ENCODE measurements at regions not wholly inside any gene's neighbourhood (a gene's known extent, or its start where the extent isn't known, plus 50 kb on each side); places are given as distances from the start of the nearest gene placed in this dataset.

GRCh38 chr12:58665375-58665774 is 254.9 kb downstream of the LRIG3 start:
- Histone ChIP-seq H3K4me3 (no peak overlapping the region), H3K36me3 (ENCODE audit: control insufficient read depth in 4 of 4, insufficient read depth in 4 of 4, low read length in 4 of 4) (no peaks in the 10 kb centered on the region)
- 82 to 84% methylated on average over 2 of the region's 2 CpGs for WGBS, 2 donors

GRCh38 chr12:58668233-58668632 is 252.1 kb downstream of the LRIG3 start:
- 90 to 92% methylated on average over 3 of the region's 3 CpGs for WGBS, 2 donors
- TF ChIP-seq CTCF (IDR thresholded peaks at IDR 0.05; ENCODE audit: control extremely low read depth, extremely low read depth) = no peak
- H3K9me3 ChIP-seq (ENCODE audit: control insufficient read depth in 4 of 4, insufficient read depth in 3 of 4, low read length in 3 of 4) = no peaks in the 10 kb centered on the region
- ATAC-seq (ENCODE audit: insufficient read depth, low FRiP score) (no peak), DNase-seq (no peak)
- H3K36me3 ChIP-seq (ENCODE audit: control insufficient read depth in 4 of 4, insufficient read depth in 4 of 4, low read length in 4 of 4) = no peaks in the 10 kb centered on the region
- H3K4me1 ChIP-seq (ENCODE audit: control insufficient read depth in 5 of 5, insufficient read depth in 5 of 5, low read length in 5 of 5) = no peaks in the 10 kb centered on the region
- peaks cover 0 to 2% (median 0%) of the 10 kb centered on the region in 3 donors for H3K27me3 ChIP-seq (ENCODE audit: control insufficient read depth in 3 of 3, insufficient read depth in 3 of 3, low read length in 2 of 3)
- no peak overlapping the region for H3K4me3 ChIP-seq
- no peak overlapping the region for H3K27ac ChIP-seq (ENCODE audit: low read depth in 1 of 2, low read length in 1 of 2)
- no peak overlapping the region for H3K9ac ChIP-seq (ENCODE audit: insufficient read depth in 1 of 2, low read length in 2 of 2)

More at GRCh38 chr12:58665375-58665774, 254.9 kb downstream of the LRIG3 start:
- Histone ChIP-seq H3K4me1 (ENCODE audit: control insufficient read depth in 5 of 5, insufficient read depth in 5 of 5, low read length in 5 of 5) (no peaks in the 10 kb centered on the region), H3K9me3 (ENCODE audit: control insufficient read depth in 4 of 4, insufficient read depth in 3 of 4, low read length in 3 of 4) (no peaks in the 10 kb centered on the region), H3K27ac (ENCODE audit: low read depth in 1 of 2, low read length in 1 of 2) (no peak overlapping the region), H3K9ac (ENCODE audit: insufficient read depth in 1 of 2, low read length in 2 of 2) (no peak overlapping the region), H3K27me3 (ENCODE audit: control insufficient read depth in 3 of 3, insufficient read depth in 3 of 3, low read length in 2 of 3) (peaks cover 0 to 2% (median 0%) of the 10 kb centered on the region in 3 donors)
- no peak for ATAC-seq (ENCODE audit: insufficient read depth, low FRiP score)
- TF ChIP-seq CTCF (IDR thresholded peaks at IDR 0.05; ENCODE audit: control extremely low read depth, extremely low read depth) = no peak
- no peak for DNase-seq

GRCh38 chr12:58668871-58669270 is 251.4 kb downstream of the LRIG3 start:
- Histone ChIP-seq H3K9ac (ENCODE audit: insufficient read depth in 1 of 2, low read length in 2 of 2) (no peak overlapping the region), H3K36me3 (ENCODE audit: control insufficient read depth in 4 of 4, insufficient read depth in 4 of 4, low read length in 4 of 4) (no peaks in the 10 kb centered on the region), H3K27me3 (ENCODE audit: control insufficient read depth in 3 of 3, insufficient read depth in 3 of 3, low read length in 2 of 3) (peaks cover 0 to 2% (median 0%) of the 10 kb centered on the region in 3 donors), H3K4me1 (ENCODE audit: control insufficient read depth in 5 of 5, insufficient read depth in 5 of 5, low read length in 5 of 5) (no peaks in the 10 kb centered on the region), H3K4me3 (no peak overlapping the region), H3K27ac (ENCODE audit: low read depth in 1 of 2, low read length in 1 of 2) (no peak overlapping the region), H3K9me3 (ENCODE audit: control insufficient read depth in 4 of 4, insufficient read depth in 3 of 4, low read length in 3 of 4) (no peaks in the 10 kb centered on the region)
- 71 to 85% methylated on average over 1 of the region's 1 CpG for WGBS, 2 donors
- ATAC-seq (ENCODE audit: insufficient read depth, low FRiP score) (no peak), DNase-seq (no peak)
- no peak for TF ChIP-seq CTCF (IDR thresholded peaks at IDR 0.05; ENCODE audit: control extremely low read depth, extremely low read depth)

GRCh38 chr12:58670623-58671022 is 249.7 kb downstream of the LRIG3 start:
- H3K36me3 ChIP-seq (ENCODE audit: control insufficient read depth in 4 of 4, insufficient read depth in 4 of 4, low read length in 4 of 4) = no peaks in the 10 kb centered on the region
- WGBS, 2 donors = 71 to 92% methylated on average over 1 of the region's 1 CpG
- no peak for TF ChIP-seq CTCF (IDR thresholded peaks at IDR 0.05; ENCODE audit: control extremely low read depth, extremely low read depth)
- H3K27ac ChIP-seq (ENCODE audit: low read depth in 1 of 2, low read length in 1 of 2) = no peak overlapping the region
- H3K27me3 ChIP-seq (ENCODE audit: control insufficient read depth in 3 of 3, insufficient read depth in 3 of 3, low read length in 2 of 3) = no peaks in the 10 kb centered on the region
- no peak overlapping the region for H3K4me3 ChIP-seq
- DNase-seq (no peak), ATAC-seq (ENCODE audit: insufficient read depth, low FRiP score) (no peak)
- H3K9ac ChIP-seq (ENCODE audit: insufficient read depth in 1 of 2, low read length in 2 of 2) = no peak overlapping the region
- H3K4me1 ChIP-seq (ENCODE audit: control insufficient read depth in 5 of 5, insufficient read depth in 5 of 5, low read length in 5 of 5) = no peaks in the 10 kb centered on the region
- no peaks in the 10 kb centered on the region for H3K9me3 ChIP-seq (ENCODE audit: control insufficient read depth in 4 of 4, insufficient read depth in 3 of 4, low read length in 3 of 4)

Measured in lung (tissue), 11 donors.